ENCODE measurements at regions not wholly inside any gene's neighbourhood (a gene's known extent, or its start where the extent isn't known, plus 50 kb on each side); places are given as distances from the start of the nearest gene placed in this dataset.

GRCh38 chr2:41142478-41142877, 690.6 kb upstream of the SLC8A1 start:
- Histone ChIP-seq H3K27me3 (ENCODE audit: low read depth, low read length) (no peaks in the 10 kb centered on the region), H3K27ac (ENCODE audit: low read length) (no peak overlapping the region), H3K4me2 (ENCODE audit: low read length) (no peak overlapping the region), H3K4me3 (ENCODE audit: low read length) (no peak overlapping the region), H3K9ac (ENCODE audit: low read length) (no peak overlapping the region), H3K36me3 (replicated peaks; ENCODE audit: low read depth, low read length) (no peaks in the 10 kb centered on the region), H3K4me1 (ENCODE audit: low read length) (peaks cover 9% of the 10 kb centered on the region), H4K20me1 (ENCODE audit: insufficient read depth, low read length) (no peaks in the 10 kb centered on the region), H3K9me3 (ENCODE audit: insufficient read depth, low read length) (no peaks in the 10 kb centered on the region), H3K79me2 (ENCODE audit: low read length) (no peaks in the 10 kb centered on the region), H2AFZ (ENCODE audit: low read depth, low read length) (no peak overlapping the region)
- TF ChIP-seq CTCF (IDR thresholded peaks at IDR 0.05; ENCODE audit: low read depth, low read length) (no peak), EZH2phosphoT487 (IDR thresholded peaks at IDR 0.05; ENCODE audit: low read depth) (no peak)

- H3K36me3 ChIP-seq (replicated peaks; ENCODE audit: low read depth, low read length): no peaks in the 10 kb centered on the region
- H3K4me2 ChIP-seq (ENCODE audit: low read length): no peak overlapping the region
- no peak overlapping the region for H2AFZ ChIP-seq (ENCODE audit: low read depth, low read length)
- no peaks in the 10 kb centered on the region for H3K9me3 ChIP-seq (ENCODE audit: insufficient read depth, low read length)
- no peaks in the 10 kb centered on the region for H3K79me2 ChIP-seq (ENCODE audit: low read length)
- no peaks in the 10 kb centered on the region for H3K27me3 ChIP-seq (ENCODE audit: low read depth, low read length)
- H3K4me1 ChIP-seq (ENCODE audit: low read length): peaks cover 9% of the 10 kb centered on the region
- TF ChIP-seq EZH2phosphoT487 (IDR thresholded peaks at IDR 0.05; ENCODE audit: low read depth) (no peak), CTCF (IDR thresholded peaks at IDR 0.05; ENCODE audit: low read depth, low read length) (no peak)
- H3K4me3 ChIP-seq (ENCODE audit: low read length): no peak overlapping the region
- H4K20me1 ChIP-seq (ENCODE audit: insufficient read depth, low read length): no peaks in the 10 kb centered on the region
- no peak overlapping the region for H3K9ac ChIP-seq (ENCODE audit: low read length)
- no peak overlapping the region for H3K27ac ChIP-seq (ENCODE audit: low read length)
These were observed 693.2 kb upstream of the SLC8A1 start for GRCh38 chr2:41145066-41145465.

- no peak for TF ChIP-seq CTCF (IDR thresholded peaks at IDR 0.05; ENCODE audit: low read depth, low read length)
- no peak for TF ChIP-seq EZH2phosphoT487 (IDR thresholded peaks at IDR 0.05; ENCODE audit: low read depth)
- H3K9ac ChIP-seq (ENCODE audit: low read length): no peak overlapping the region
- no peaks in the 10 kb centered on the region for H4K20me1 ChIP-seq (ENCODE audit: insufficient read depth, low read length)
- no peak overlapping the region for H3K27ac ChIP-seq (ENCODE audit: low read length)
- no peak overlapping the region for H3K4me2 ChIP-seq (ENCODE audit: low read length)
- H2AFZ ChIP-seq (ENCODE audit: low read depth, low read length): no peak overlapping the region
- H3K79me2 ChIP-seq (ENCODE audit: low read length): no peaks in the 10 kb centered on the region
- no peaks in the 10 kb centered on the region for H3K36me3 ChIP-seq (replicated peaks; ENCODE audit: low read depth, low read length)
- H3K4me1 ChIP-seq (ENCODE audit: low read length): peaks cover 8% of the 10 kb centered on the region
- no peaks in the 10 kb centered on the region for H3K27me3 ChIP-seq (ENCODE audit: low read depth, low read length)
- H3K4me3 ChIP-seq (ENCODE audit: low read length): no peak overlapping the region
- H3K9me3 ChIP-seq (ENCODE audit: insufficient read depth, low read length): no peaks in the 10 kb centered on the region
These were observed 697.2 kb upstream of the SLC8A1 start for GRCh38 chr2:41149054-41149453.

DNA sequence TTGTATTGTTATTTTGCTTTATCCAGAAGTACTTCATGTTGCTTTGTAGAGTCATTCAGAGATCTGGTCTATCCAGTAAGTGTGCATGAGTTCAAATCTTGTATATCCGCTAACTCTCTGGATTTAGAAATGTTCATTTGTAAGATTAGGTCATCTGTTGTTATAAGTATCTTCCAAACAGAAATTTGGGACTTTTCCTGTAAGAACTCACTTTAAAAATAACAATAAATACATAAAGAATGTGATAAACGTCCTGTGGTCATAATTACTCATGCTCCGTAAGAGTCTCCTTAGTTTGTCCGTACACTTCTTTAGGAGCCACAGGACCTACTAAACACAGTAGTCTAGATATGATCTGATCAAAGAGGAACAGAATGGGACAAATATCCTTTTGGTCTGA, 699.9 kb upstream of the SLC8A1 start:
- Histone ChIP-seq H3K4me3 (ENCODE audit: low read length) (no peak overlapping the region), H3K9me3 (ENCODE audit: insufficient read depth, low read length) (no peaks in the 10 kb centered on the region), H3K27ac (ENCODE audit: low read length) (no peak overlapping the region), H3K36me3 (replicated peaks; ENCODE audit: low read depth, low read length) (no peaks in the 10 kb centered on the region), H3K4me1 (ENCODE audit: low read length) (no peaks in the 10 kb centered on the region), H3K4me2 (ENCODE audit: low read length) (no peak overlapping the region), H3K27me3 (ENCODE audit: low read depth, low read length) (no peaks in the 10 kb centered on the region), H3K9ac (ENCODE audit: low read length) (no peak overlapping the region), H3K79me2 (ENCODE audit: low read length) (no peaks in the 10 kb centered on the region), H4K20me1 (ENCODE audit: insufficient read depth, low read length) (no peaks in the 10 kb centered on the region), H2AFZ (ENCODE audit: low read depth, low read length) (no peak overlapping the region)
- TF ChIP-seq EZH2phosphoT487 (IDR thresholded peaks at IDR 0.05; ENCODE audit: low read depth) (no peak), CTCF (IDR thresholded peaks at IDR 0.05; ENCODE audit: low read depth, low read length) (no peak)
